ENCODE measurements at regions not wholly inside any gene's neighbourhood (a gene's known extent, or its start where the extent isn't known, plus 50 kb on each side); places are given as distances from the start of the nearest gene placed in this dataset.

- H3K9me3 ChIP-seq (ENCODE audit: low read length), result no peaks in the 10 kb centered on the region
- H3K4me1 ChIP-seq (ENCODE audit: low read length), result no peaks in the 10 kb centered on the region
- H2AFZ ChIP-seq (ENCODE audit: low read length), result no peak overlapping the region
- no peaks in the 10 kb centered on the region for H3K79me2 ChIP-seq (ENCODE audit: low read length)
- H3K36me3 ChIP-seq (ENCODE audit: insufficient read depth, low read length), result no peaks in the 10 kb centered on the region
- no peaks in the 10 kb centered on the region for H4K20me1 ChIP-seq (ENCODE audit: insufficient read depth, low read depth, low read length)
- DNase-seq, result no peak
- H3K4me2 ChIP-seq (ENCODE audit: low read depth, low read length, poor library complexity, severe bottlenecking), result no peak overlapping the region
- no peak overlapping the region for H3K9ac ChIP-seq (ENCODE audit: low read length)
- no peaks in the 10 kb centered on the region for H3K9me2 ChIP-seq (replicated peaks; ENCODE audit: insufficient read depth, low read length)
- no peaks in the 10 kb centered on the region for H3K27me3 ChIP-seq (ENCODE audit: low read length)
- H3K27ac ChIP-seq (ENCODE audit: low read length), result no peak overlapping the region
- H3K4me3 ChIP-seq (ENCODE audit: low read length), result no peak overlapping the region
Measured at GRCh38 chr9:85244856-85245255, 496.9 kb downstream of the AGTPBP1 start.

- H3K36me3 ChIP-seq (ENCODE audit: insufficient read depth, low read length), result no peaks in the 10 kb centered on the region
- no peaks in the 10 kb centered on the region for H4K20me1 ChIP-seq (ENCODE audit: insufficient read depth, low read depth, low read length)
- DNase-seq, result no peak
- no peak overlapping the region for H3K27ac ChIP-seq (ENCODE audit: low read length)
- no peaks in the 10 kb centered on the region for H3K79me2 ChIP-seq (ENCODE audit: low read length)
- H3K9me2 ChIP-seq (replicated peaks; ENCODE audit: insufficient read depth, low read length), result no peaks in the 10 kb centered on the region
- no peaks in the 10 kb centered on the region for H3K9me3 ChIP-seq (ENCODE audit: low read length)
- no peaks in the 10 kb centered on the region for H3K4me1 ChIP-seq (ENCODE audit: low read length)
- H3K4me3 ChIP-seq (ENCODE audit: low read length), result no peak overlapping the region
- no peaks in the 10 kb centered on the region for H3K27me3 ChIP-seq (ENCODE audit: low read length)
- no peak overlapping the region for H2AFZ ChIP-seq (ENCODE audit: low read length)
- H3K4me2 ChIP-seq (ENCODE audit: low read depth, low read length, poor library complexity, severe bottlenecking), result no peak overlapping the region
- H3K9ac ChIP-seq (ENCODE audit: low read length), result no peak overlapping the region
Measured at GRCh38 chr9:85243977-85244376, 497.8 kb downstream of the AGTPBP1 start.

GRCh38 chr9:85237478-85237877 is 504.3 kb downstream of the AGTPBP1 start:
- H2AFZ ChIP-seq (ENCODE audit: low read length), result no peak overlapping the region
- H3K79me2 ChIP-seq (ENCODE audit: low read length), result no peaks in the 10 kb centered on the region
- no peaks in the 10 kb centered on the region for H3K4me1 ChIP-seq (ENCODE audit: low read length)
- no peaks in the 10 kb centered on the region for H4K20me1 ChIP-seq (ENCODE audit: insufficient read depth, low read depth, low read length)
- H3K4me2 ChIP-seq (ENCODE audit: low read depth, low read length, poor library complexity, severe bottlenecking), result no peak overlapping the region
- no peaks in the 10 kb centered on the region for H3K36me3 ChIP-seq (ENCODE audit: insufficient read depth, low read length)
- no peaks in the 10 kb centered on the region for H3K27me3 ChIP-seq (ENCODE audit: low read length)
- DNase-seq, result no peak
- H3K4me3 ChIP-seq (ENCODE audit: low read length), result no peak overlapping the region
- H3K27ac ChIP-seq (ENCODE audit: low read length), result no peak overlapping the region
- no peak overlapping the region for H3K9ac ChIP-seq (ENCODE audit: low read length)
- H3K9me3 ChIP-seq (ENCODE audit: low read length), result no peaks in the 10 kb centered on the region
- H3K9me2 ChIP-seq (replicated peaks; ENCODE audit: insufficient read depth, low read length), result no peaks in the 10 kb centered on the region

GRCh38 chr9:85230081-85230480 is 511.7 kb downstream of the AGTPBP1 start:
- Histone ChIP-seq H3K9me2 (replicated peaks; ENCODE audit: insufficient read depth, low read length) (no peaks in the 10 kb centered on the region), H3K9me3 (ENCODE audit: low read length) (no peaks in the 10 kb centered on the region), H3K4me1 (ENCODE audit: low read length) (no peaks in the 10 kb centered on the region), H2AFZ (ENCODE audit: low read length) (no peak overlapping the region), H3K27me3 (ENCODE audit: low read length) (no peaks in the 10 kb centered on the region), H3K9ac (ENCODE audit: low read length) (no peak overlapping the region), H3K4me2 (ENCODE audit: low read depth, low read length, poor library complexity, severe bottlenecking) (no peak overlapping the region), H3K36me3 (ENCODE audit: insufficient read depth, low read length) (no peaks in the 10 kb centered on the region), H3K4me3 (ENCODE audit: low read length) (no peak overlapping the region), H4K20me1 (ENCODE audit: insufficient read depth, low read depth, low read length) (no peaks in the 10 kb centered on the region), H3K79me2 (ENCODE audit: low read length) (no peaks in the 10 kb centered on the region), H3K27ac (ENCODE audit: low read length) (no peak overlapping the region)
- DNase-seq, result no peak

- no peaks in the 10 kb centered on the region for H3K79me2 ChIP-seq (ENCODE audit: low read length)
- H3K4me2 ChIP-seq (ENCODE audit: low read depth, low read length, poor library complexity, severe bottlenecking), result no peak overlapping the region
- no peak overlapping the region for H3K4me3 ChIP-seq (ENCODE audit: low read length)
- no peaks in the 10 kb centered on the region for H3K4me1 ChIP-seq (ENCODE audit: low read length)
- no peak for DNase-seq
- no peaks in the 10 kb centered on the region for H3K36me3 ChIP-seq (ENCODE audit: insufficient read depth, low read length)
- H3K9me2 ChIP-seq (replicated peaks; ENCODE audit: insufficient read depth, low read length), result no peaks in the 10 kb centered on the region
- H3K9me3 ChIP-seq (ENCODE audit: low read length), result no peaks in the 10 kb centered on the region
- no peak overlapping the region for H3K27ac ChIP-seq (ENCODE audit: low read length)
- H3K9ac ChIP-seq (ENCODE audit: low read length), result no peak overlapping the region
- H3K27me3 ChIP-seq (ENCODE audit: low read length), result no peaks in the 10 kb centered on the region
- no peaks in the 10 kb centered on the region for H4K20me1 ChIP-seq (ENCODE audit: insufficient read depth, low read depth, low read length)
- no peak overlapping the region for H2AFZ ChIP-seq (ENCODE audit: low read length)
Measured at GRCh38 chr9:85228111-85228855, 513.5 kb downstream of the AGTPBP1 start.

GRCh38 chr9:85225180-85225579 is 516.6 kb downstream of the AGTPBP1 start:
- no peaks in the 10 kb centered on the region for H3K27me3 ChIP-seq (ENCODE audit: low read length)
- H3K4me3 ChIP-seq (ENCODE audit: low read length), result no peak overlapping the region
- H3K36me3 ChIP-seq (ENCODE audit: insufficient read depth, low read length), result no peaks in the 10 kb centered on the region
- H4K20me1 ChIP-seq (ENCODE audit: insufficient read depth, low read depth, low read length), result no peaks in the 10 kb centered on the region
- H3K4me2 ChIP-seq (ENCODE audit: low read depth, low read length, poor library complexity, severe bottlenecking), result no peak overlapping the region
- H3K79me2 ChIP-seq (ENCODE audit: low read length), result no peaks in the 10 kb centered on the region
- no peak overlapping the region for H3K9ac ChIP-seq (ENCODE audit: low read length)
- DNase-seq, result no peak
- no peaks in the 10 kb centered on the region for H3K4me1 ChIP-seq (ENCODE audit: low read length)
- H3K9me2 ChIP-seq (replicated peaks; ENCODE audit: insufficient read depth, low read length), result no peaks in the 10 kb centered on the region
- no peak overlapping the region for H3K27ac ChIP-seq (ENCODE audit: low read length)
- H3K9me3 ChIP-seq (ENCODE audit: low read length), result no peaks in the 10 kb centered on the region
- no peak overlapping the region for H2AFZ ChIP-seq (ENCODE audit: low read length)

- no peaks in the 10 kb centered on the region for H3K27me3 ChIP-seq (ENCODE audit: low read length)
- H3K9me2 ChIP-seq (replicated peaks; ENCODE audit: insufficient read depth, low read length), result no peaks in the 10 kb centered on the region
- H3K79me2 ChIP-seq (ENCODE audit: low read length), result no peaks in the 10 kb centered on the region
- H3K4me2 ChIP-seq (ENCODE audit: low read depth, low read length, poor library complexity, severe bottlenecking), result no peak overlapping the region
- H2AFZ ChIP-seq (ENCODE audit: low read length), result no peak overlapping the region
- H3K9ac ChIP-seq (ENCODE audit: low read length), result no peak overlapping the region
- H3K4me1 ChIP-seq (ENCODE audit: low read length), result no peaks in the 10 kb centered on the region
- H3K4me3 ChIP-seq (ENCODE audit: low read length), result no peak overlapping the region
- no peaks in the 10 kb centered on the region for H3K36me3 ChIP-seq (ENCODE audit: insufficient read depth, low read length)
- DNase-seq, result no peak
- no peak overlapping the region for H3K27ac ChIP-seq (ENCODE audit: low read length)
- no peaks in the 10 kb centered on the region for H3K9me3 ChIP-seq (ENCODE audit: low read length)
- no peaks in the 10 kb centered on the region for H4K20me1 ChIP-seq (ENCODE audit: insufficient read depth, low read depth, low read length)
Measured at GRCh38 chr9:85224729-85225128, 517.0 kb downstream of the AGTPBP1 start.

GRCh38 chr9:85224301-85224700 is 517.5 kb downstream of the AGTPBP1 start:
- H4K20me1 ChIP-seq (ENCODE audit: insufficient read depth, low read depth, low read length), result no peaks in the 10 kb centered on the region

More at GRCh38 chr9:85224301-85224700, 517.5 kb downstream of the AGTPBP1 start:
- Histone ChIP-seq H3K27me3 (ENCODE audit: low read length) (no peaks in the 10 kb centered on the region), H3K4me1 (ENCODE audit: low read length) (no peaks in the 10 kb centered on the region), H2AFZ (ENCODE audit: low read length) (no peak overlapping the region), H3K4me2 (ENCODE audit: low read depth, low read length, poor library complexity, severe bottlenecking) (no peak overlapping the region), H3K4me3 (ENCODE audit: low read length) (no peak overlapping the region), H3K27ac (ENCODE audit: low read length) (no peak overlapping the region), H3K9ac (ENCODE audit: low read length) (no peak overlapping the region), H3K9me3 (ENCODE audit: low read length) (no peaks in the 10 kb centered on the region), H3K36me3 (ENCODE audit: insufficient read depth, low read length) (no peaks in the 10 kb centered on the region), H3K79me2 (ENCODE audit: low read length) (no peaks in the 10 kb centered on the region), H3K9me2 (replicated peaks; ENCODE audit: insufficient read depth, low read length) (no peaks in the 10 kb centered on the region)
- DNase-seq, result no peak
